Kidney epithelial cell (primary cell): ENCODE measurements at regions not wholly inside any gene's neighbourhood (a gene's known extent, or its start where the extent isn't known, plus 50 kb on each side); places are given as distances from the start of the nearest gene placed in this dataset.

Experiments
- DNase-seq: peaks from one replicate; pipeline ENCODE4 v3.0.0-alpha.2; 2010; ENCODE audit warnings: low read depth
- H3K27me3 ChIP-seq: 2 replicates; pipeline ENCODE4 v1.6.0; 2011; ENCODE audit warnings: low read length; ENCODE audit not compliant: control insufficient read depth, insufficient read depth
- H3K36me3 ChIP-seq: 2 replicates; pipeline ENCODE4 v1.5.1; 2011; ENCODE audit warnings: low read length; ENCODE audit not compliant: control insufficient read depth, insufficient read depth
- H3K4me3 ChIP-seq: 2 replicates; pipeline ENCODE4 v1.5.1; 2011; ENCODE audit warnings: low read depth, mild to moderate bottlenecking, control low read depth, low read length
- CTCF ChIP-seq: IDR thresholded peaks from 2 replicates; pipeline ENCODE4 v1.5.1; 2011; ENCODE audit warnings: mild to moderate bottlenecking, moderate library complexity, low read length, control low read depth, inconsistent platforms; ENCODE audit not compliant: insufficient read depth, poor library complexity, severe bottlenecking

GRCh38 chr6:114595186-114595585 is 252.4 kb upstream of the HS3ST5 start:
- no peaks in the 10 kb centered on the region for H3K36me3 ChIP-seq

GRCh38 chr6:114592506-114592905 is 249.7 kb upstream of the HS3ST5 start:
- no peaks in the 10 kb centered on the region for H3K36me3 ChIP-seq
- no peak for DNase-seq
- TF ChIP-seq CTCF, result no peak
- H3K27me3 ChIP-seq, result no peaks in the 10 kb centered on the region
- no peak overlapping the region for H3K4me3 ChIP-seq

More at GRCh38 chr6:114595186-114595585, 252.4 kb upstream of the HS3ST5 start:
- H3K27me3 ChIP-seq, result no peaks in the 10 kb centered on the region
- no peak for TF ChIP-seq CTCF
- no peak overlapping the region for H3K4me3 ChIP-seq
- no peak for DNase-seq

GRCh38 chr6:114588726-114589125 is 245.9 kb upstream of the HS3ST5 start:
- H3K36me3 ChIP-seq, result no peaks in the 10 kb centered on the region
- no peak for DNase-seq
- TF ChIP-seq CTCF, result no peak

GRCh38 chr6:114586298-114586697 is 243.5 kb upstream of the HS3ST5 start:
- no peak for TF ChIP-seq CTCF
- Histone ChIP-seq H3K36me3 (no peaks in the 10 kb centered on the region), H3K27me3 (no peaks in the 10 kb centered on the region), H3K4me3 (no peak overlapping the region)
- DNase-seq, result no peak

More at GRCh38 chr6:114588726-114589125, 245.9 kb upstream of the HS3ST5 start:
- Histone ChIP-seq H3K4me3 (no peak overlapping the region), H3K27me3 (no peaks in the 10 kb centered on the region)

GRCh38 chr6:114581293-114581692 is 238.5 kb upstream of the HS3ST5 start:
- Histone ChIP-seq H3K27me3 (no peaks in the 10 kb centered on the region), H3K36me3 (no peaks in the 10 kb centered on the region), H3K4me3 (no peak overlapping the region)
- DNase-seq, result no peak
- no peak for TF ChIP-seq CTCF

- Histone ChIP-seq H3K4me3 (no peak overlapping the region), H3K27me3 (no peaks in the 10 kb centered on the region), H3K36me3 (no peaks in the 10 kb centered on the region)
- no peak for DNase-seq
- TF ChIP-seq CTCF, result no peak
Observed at GRCh38 chr6:114580882-114581281, 238.1 kb upstream of the HS3ST5 start.
